Breast epithelium (tissue), 3 donors: ENCODE measurements at regions not wholly inside any gene's neighbourhood (a gene's known extent, or its start where the extent isn't known, plus 50 kb on each side); places are given as distances from the start of the nearest gene placed in this dataset.

Experiments
- POLR2A ChIP-seq: fragments of 450-650 bp; IDR thresholded peaks from one replicate; pipeline ENCODE4 v1.6.1; 2016; ENCODE audit warnings: antibody characterized with exemption, mild to moderate bottlenecking, moderate library complexity
- POLR2AphosphoS5 ChIP-seq, 3 donors: sonication (generic); formaldehyde crosslinking; IDR thresholded peaks; one replicate each; pipeline ENCODE4 v1.6.1; 2017; ENCODE audit warnings: antibody characterized with exemption in 3 of 3
- TF ChIP-seq, protein P1 (sequence below), 3 donors: fragments of 450-650 bp; IDR thresholded peaks; one replicate each; pipeline ENCODE4 v1.5.1; 2016 to 2017; ENCODE audit warnings: antibody characterized with exemption in 3 of 3, mild to moderate bottlenecking in 3 of 3, moderate library complexity in 3 of 3

DNA sequence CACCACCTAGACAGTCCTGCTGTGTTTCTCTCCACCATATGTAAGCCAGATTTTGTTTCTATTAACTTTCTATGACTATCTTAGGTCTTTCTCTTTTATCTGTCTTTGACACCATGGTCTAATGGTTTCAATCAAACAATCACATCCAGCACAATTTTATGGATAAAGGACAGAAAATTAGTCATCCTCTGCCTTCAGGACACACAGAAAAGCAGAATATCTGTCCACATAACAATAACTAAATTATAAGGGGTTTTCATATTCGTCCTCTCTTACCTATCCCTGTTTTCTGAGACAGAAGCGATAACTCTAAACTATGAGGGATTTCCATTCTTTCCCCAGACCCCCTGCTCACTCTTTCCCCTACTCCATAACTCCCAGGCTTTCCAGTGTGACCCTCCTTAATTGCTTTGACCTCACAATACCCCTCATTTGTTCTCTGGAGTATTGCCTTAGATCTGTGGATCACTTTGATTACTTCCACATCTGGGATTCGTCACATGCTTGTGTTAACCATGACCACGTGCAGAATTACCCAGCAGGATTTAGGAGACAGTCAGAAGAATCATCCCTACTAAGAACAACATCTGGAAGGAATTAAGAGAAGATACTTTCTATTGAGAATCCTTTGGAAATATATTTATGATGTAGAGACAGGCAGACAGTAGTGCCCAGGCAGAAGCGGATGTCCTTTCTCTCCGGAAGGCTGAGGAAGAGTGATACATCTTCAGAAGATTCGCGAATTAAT is 108.2 kb upstream of the GREM2 start:
- TF ChIP-seq, protein P1, sequence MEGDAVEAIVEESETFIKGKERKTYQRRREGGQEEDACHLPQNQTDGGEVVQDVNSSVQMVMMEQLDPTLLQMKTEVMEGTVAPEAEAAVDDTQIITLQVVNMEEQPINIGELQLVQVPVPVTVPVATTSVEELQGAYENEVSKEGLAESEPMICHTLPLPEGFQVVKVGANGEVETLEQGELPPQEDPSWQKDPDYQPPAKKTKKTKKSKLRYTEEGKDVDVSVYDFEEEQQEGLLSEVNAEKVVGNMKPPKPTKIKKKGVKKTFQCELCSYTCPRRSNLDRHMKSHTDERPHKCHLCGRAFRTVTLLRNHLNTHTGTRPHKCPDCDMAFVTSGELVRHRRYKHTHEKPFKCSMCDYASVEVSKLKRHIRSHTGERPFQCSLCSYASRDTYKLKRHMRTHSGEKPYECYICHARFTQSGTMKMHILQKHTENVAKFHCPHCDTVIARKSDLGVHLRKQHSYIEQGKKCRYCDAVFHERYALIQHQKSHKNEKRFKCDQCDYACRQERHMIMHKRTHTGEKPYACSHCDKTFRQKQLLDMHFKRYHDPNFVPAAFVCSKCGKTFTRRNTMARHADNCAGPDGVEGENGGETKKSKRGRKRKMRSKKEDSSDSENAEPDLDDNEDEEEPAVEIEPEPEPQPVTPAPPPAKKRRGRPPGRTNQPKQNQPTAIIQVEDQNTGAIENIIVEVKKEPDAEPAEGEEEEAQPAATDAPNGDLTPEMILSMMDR (IDR thresholded peaks at IDR 0.05), result no peak
- TF ChIP-seq POLR2A, result no peak
- TF ChIP-seq POLR2AphosphoS5 (IDR thresholded peaks at IDR 0.05), result peak in 1 of 3 donors; percentile 40
